CD4-positive, alpha-beta T cell treated with Interleukin-15 for 4 hours (primary cell): ENCODE measurements at regions not wholly inside any gene's neighbourhood (a gene's known extent, or its start where the extent isn't known, plus 50 kb on each side); places are given as distances from the start of the nearest gene placed in this dataset.

ENCODE experiments used
- DNase-seq: peaks from one replicate; pipeline ENCODE4 v3.0.0-alpha.2; 2020; ENCODE audit warnings: low spot score

- no peak for DNase-seq
Observed at GRCh38 chr2:120455390-120455789, 109.5 kb downstream of the INHBB start.

DNA sequence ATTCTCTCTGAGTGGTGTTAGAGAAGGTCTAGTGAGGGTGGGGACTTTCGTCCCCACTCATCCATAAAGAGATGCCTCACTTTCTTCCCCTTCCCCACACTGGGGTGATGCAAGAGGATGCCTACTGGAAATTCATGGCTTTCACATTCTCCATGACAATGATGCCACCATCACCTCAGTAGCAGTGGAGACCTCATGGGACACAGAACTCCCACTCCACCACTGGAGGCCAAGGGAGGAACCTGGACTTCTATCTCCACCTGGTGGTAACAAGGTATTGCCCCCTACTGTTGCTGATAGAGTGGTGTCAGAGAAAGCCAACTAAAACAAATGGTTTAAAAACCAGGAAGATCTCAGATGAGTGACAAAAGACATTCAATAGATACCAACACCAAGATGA is 110.9 kb downstream of the INHBB start:
- DNase-seq, result no peak

DNA sequence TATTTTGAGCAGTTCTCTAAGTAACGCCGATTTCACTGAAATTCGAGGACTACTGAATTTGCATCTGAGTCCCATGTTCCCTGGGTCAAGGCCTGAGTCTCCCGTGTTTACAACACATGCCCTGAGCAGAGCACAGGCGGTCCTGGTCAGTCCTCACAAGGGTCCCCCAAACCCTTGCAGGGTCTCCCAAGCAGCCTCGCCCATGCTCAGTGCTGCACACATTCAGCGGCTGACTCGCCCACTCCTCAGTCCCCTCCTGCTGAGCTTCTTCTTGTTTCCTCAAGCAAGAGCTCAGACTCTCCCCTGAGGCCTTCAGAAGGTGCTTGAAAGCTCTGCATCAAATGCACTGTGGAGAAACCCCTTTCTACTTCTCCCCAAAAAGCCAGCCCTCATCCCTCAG is 114.6 kb downstream of the INHBB start:
- no peak for DNase-seq

- no peak for DNase-seq
Observed at GRCh38 chr2:120461092-120461491, 115.2 kb downstream of the INHBB start.

DNA sequence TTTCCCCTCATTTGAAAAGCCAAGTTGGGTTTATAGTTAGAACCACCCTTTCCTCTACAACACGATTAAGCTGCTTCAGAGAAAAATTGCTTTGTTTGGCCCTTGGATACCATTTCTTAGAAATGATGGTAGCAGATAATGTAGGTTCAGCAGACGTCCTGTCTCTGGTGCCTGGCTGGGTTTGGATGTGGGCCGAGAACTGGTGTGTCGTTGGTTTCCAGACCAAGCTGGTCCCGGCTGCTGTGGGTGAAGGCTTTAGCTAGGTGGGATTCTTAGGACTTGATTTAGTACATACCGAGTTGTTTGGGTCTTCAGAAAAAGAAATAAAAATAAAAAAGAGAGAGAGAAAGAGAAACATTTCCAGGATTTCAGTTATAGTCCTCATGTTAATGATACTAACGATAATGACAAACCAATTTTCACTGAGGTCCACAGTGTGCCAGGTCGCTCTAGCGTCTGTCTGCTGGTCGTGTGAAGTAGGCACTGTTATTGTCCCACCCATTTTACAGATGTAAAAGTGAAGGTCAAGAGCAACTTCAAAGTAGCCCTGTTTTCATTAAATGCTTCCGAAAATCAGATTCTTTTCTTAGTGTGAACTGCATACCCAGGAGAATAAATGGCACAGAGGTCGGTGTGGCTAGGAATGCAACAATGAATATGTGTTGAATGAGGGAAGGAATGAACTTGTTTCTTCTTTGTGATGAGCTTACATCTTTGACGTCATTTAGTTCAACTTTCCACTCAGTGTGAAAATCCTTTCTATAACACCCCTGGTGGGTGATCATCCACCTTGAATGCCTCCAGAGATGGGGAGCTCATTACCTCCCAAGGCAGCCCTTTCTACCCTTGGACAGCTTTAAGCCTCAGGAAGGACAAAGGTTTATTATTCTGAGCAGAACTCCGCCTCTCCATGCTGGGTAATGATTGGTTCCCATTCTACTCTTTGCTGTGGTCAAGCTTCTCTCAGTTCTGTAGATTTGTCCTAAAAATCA is 115.9 kb downstream of the INHBB start:
- no peak for DNase-seq

GRCh38 chr2:120463527-120463926 is 117.6 kb downstream of the INHBB start:
- no peak for DNase-seq

DNA sequence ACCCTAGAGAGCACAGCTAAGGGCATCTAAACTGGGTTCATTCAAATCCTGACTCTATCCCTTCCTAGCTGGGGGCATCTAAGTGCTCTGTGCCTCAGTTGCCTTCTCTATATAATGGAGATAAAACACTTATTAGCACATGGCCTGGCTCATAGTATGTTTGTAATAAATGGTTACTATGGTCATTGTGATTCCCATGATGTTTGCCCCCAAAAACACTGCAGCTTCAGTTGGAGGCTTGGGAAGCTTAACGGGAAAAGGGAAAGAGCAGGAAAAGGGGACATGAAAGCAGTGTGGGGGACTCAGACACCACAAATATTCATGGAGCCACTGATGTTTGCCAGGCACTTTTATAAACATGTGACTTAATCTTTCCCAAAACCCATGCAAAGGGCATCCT is 118.1 kb downstream of the INHBB start:
- DNase-seq, result no peak

DNA sequence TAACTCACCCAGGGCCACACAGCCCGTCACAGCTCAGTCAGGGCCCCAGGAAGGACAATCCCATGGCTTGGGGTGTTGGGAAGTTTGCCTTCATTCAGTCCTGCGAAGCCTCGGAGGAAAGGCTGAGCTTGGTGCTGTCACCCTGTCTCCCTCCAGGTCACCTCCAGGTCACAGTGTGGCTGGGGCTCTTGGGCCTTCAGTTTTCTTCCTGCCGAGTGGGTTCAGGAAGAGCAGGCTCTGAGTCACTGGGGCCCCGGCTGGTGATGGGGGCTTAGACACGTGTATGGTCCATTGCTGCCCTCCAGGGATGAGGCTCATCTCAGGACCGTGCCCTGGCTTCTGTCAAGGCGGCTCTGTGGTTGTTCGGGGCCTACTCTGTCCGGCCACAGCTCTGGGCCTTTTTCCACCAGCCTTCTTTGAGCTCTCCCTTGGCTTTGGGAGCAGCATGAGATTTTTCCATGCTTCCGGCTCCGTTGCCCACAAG is 118.6 kb downstream of the INHBB start:
- DNase-seq, result no peak

DNA sequence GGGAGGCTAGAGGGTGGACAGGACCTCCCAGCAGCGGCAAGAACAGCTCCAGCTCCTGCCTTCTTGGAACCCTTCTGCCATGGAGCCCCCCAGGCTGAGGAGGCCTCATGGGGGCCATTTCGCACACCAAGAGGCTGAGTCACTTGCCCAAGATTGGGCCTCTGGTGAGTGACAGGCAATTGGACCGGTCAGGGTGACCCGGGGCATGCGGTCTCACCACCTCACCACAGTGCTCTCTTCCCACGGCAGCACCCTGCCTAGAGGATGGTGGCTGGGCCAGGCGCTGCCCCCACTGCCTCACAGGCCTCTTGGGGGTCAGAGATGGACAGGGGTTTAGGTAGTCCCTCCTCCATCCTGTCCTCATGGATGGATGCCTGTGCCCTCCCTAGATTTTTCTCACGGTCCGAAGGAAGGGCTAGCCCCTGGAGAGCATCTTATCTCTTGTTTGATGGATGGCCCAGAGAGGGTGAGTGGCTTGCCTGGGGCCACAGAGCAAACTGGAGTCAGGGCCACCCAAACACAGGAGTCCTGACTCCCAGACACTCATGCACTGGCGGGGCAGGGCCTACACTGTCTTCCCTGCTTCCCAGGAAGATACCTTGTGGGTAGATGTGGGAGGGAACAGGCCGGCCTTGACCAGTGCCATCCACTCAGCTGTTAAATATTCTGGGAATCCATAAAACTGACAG is 119.2 kb downstream of the INHBB start:
- no peak for DNase-seq

- DNase-seq, result no peak
Observed at GRCh38 chr2:120465701-120465988, 119.7 kb downstream of the INHBB start.

DNA sequence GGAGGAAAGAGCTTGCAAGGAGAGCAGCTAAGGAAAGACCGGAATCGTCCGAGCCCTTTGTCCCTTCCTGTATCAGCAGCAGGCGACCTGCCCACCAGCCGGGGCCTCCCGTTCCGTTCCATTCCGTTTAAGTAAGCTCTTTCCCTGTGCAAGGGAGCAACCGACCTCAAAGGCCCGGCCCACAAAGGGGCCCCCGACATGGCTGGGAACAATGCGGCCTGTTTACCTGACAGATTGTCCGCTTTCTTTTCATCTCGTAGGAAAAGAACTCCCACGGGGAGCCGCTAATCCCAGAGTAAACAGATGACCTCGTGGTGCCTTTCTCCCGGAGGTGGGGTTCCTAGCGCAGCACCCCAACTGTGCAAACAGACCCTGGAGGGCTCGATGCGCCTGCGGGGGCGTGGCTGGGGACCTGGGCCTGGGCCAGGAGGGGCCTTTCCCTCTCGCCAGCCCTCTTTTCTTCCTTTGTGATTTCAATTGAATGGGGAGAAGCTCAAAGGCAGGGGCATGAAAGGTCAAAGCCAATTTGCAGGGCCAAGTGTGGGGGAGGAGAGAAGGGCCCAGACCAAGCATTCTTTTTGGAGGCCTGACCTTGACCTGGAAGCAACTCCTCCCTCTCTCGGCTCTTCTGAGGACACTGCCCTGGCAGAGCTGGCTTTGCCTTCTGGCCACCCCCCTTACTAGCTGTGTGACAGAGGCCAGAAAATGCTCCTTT is 120.2 kb downstream of the INHBB start:
- DNase-seq, result no peak

DNA sequence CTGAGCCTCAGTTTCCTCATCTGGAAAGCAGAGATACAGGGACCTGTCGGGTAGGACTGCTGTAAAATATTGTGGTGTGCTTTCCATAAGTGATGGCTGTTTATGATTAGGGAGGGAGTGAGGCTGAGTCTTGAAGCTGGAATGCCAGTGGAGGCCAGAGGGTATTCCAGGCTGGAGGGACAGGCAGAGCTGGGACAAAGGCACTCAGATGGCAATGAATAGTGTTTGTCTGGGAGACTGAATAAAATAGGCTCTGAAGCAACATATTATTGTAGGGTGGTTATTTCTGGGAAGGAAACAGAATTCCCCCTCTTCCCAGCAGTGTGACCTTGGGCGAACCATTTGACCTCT is 120.7 kb downstream of the INHBB start:
- no peak for DNase-seq

DNA sequence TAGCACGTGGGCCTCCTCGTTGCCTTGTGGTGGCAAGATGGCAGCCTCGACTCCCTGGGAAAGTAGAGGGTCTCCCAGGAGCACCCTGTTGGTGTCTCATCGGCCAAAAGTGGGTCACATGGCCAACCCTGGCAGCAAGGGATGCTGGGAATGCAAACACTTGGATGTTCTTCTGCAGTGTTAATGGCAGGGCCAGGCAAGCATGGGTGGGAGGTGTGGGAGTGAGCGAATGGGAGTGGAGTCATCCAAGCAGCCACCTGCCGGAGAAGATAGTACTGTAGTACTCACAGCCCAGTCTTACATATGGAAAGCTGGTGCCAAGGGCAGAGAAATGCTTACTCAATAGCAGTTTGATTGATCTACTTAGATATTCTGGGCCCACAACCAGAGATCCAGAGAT is 122.2 kb downstream of the INHBB start:
- DNase-seq, result no peak

GRCh38 chr2:120469426-120469825 is 123.5 kb downstream of the INHBB start:
- no peak for DNase-seq

DNA sequence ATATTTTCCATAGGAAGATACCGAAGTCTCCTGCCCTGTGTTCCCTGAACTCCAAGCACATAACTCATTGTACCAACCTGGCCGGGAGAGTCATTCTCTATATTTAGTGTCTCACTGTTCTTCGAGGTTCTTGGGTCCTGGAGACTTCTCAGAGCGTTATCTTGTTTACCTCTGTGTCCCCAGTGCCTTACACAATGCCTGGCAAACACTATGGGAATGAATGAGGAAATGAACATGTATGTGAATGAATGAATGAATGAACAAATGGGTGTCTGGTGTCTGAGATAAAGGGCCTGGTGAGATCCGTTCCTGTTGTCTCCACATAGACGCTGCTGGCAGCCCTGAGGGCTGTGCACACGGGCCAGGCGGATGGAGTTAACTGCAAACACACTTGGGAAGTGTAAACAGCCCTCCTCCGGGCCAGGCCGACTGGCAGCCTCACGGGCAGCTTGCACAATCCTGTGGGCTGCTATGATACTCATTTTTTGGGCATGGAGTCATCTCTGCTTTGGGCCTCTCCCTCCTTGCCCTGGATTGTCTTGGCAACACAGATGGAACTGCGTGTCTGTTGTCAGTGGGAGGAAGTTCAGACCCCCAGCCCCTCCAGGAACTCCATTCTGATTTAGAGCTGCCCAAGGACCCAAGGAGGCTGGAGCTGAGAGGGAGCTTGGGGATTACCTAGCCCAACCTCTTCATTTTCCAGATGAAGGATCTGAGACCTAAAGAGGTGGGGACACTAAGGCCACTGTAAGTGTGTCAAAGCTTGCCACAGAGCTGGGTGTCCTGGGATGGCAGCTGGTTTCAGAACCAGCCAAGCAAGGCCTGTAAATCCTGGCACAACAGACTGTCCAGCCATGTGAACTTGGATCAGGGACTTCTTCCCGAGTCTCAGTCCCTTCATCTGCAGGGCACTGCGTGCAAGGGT is 124.4 kb downstream of the INHBB start:
- no peak for DNase-seq

DNA sequence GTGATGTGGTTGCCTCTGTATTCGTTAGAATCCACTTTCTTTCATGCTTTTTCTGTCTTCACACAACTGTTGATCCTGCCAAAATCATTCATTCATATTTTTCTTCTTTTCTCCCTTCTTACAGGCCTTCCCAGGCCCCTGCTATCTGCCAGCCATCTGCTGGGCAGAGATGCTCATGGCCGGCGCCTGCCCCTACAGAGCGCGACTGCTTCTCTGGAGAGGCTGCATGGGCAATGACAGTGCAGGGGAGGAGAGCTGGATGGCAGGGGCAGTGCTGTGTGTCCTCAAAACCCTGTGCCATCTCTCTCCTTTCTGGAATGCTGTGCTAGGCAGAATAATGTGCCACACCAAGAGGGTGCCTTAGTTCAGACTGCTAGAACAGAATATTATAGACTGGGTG is 125.2 kb downstream of the INHBB start:
- DNase-seq, result no peak

- DNase-seq, result no peak
Observed at GRCh38 chr2:120472031-120472430, 126.1 kb downstream of the INHBB start.

DNA sequence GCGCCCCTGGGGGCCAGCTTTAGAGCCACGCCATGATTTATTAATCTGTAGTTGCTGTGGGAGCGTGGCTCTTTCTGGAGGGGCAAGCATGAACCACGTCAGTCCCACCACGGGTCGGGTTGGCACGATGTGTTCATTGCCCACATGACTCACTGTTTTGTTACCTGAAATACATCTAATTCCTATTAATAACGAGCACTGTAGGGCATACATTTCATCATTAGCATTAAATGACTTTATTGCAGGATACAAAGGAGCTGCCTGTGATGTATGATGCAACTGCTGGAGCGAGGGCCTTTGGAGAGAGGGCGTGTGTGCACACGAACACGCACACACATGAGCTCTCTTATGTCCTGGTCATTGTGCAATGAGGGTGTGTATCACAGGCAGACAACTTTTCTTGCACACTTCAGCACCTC is 127.0 kb downstream of the INHBB start:
- DNase-seq, result no peak

DNA sequence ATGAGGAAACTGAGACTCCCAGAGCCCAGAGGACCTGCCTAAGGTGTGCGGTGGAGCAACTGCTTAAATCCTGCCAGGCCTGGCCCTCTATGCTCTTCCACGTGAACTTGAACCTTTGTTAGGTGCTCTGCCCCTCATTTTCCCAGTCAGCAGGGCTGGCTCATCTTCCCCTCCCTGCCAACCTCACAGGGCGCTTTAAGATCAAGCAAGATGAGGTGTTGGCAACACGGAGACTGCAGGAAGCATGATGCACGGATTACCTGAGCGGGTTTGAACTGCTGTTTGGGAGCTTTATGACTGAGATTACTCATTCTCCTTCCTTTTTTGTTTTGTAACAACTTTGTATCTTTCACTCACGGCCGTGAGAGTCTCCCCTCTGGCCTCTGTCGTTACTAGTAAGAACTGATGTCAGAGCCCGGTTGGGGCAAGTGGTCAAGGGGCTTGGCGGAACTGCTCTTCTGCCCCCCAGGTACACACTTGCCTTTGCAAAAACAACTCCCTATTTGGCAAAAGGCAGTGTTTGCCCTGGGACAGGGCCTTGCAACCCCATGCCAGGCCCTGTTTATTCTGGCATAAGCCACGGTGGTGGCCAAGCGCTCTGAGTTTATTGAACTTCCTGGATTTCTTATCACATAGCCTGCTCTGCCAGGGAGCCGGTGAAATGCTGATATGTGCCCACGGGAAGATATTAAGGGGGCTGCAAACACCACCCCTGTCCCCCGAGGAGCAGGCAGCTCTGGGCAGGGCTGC is 127.8 kb downstream of the INHBB start:
- no peak for DNase-seq

DNA sequence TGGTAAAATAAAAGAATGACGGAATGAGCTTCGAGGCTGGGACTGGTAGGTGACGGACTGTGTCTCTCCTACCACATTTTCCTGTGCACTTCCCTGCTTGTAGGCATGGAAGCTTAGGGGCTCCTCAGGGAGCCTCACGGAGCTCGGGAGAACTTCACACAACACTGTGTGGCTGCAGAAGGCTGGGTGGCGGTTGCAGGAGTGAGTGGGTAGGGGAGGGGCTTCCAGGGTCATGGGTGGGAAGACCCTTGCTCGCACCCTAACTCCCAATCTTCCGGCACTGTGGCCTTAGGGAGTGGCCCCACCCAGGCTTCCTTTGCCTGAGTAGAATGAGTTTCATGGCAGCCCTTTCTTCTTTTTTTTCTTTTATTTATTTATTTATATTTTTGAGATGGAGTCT is 128.6 kb downstream of the INHBB start:
- DNase-seq, result no peak

- DNase-seq, result no peak
Observed at GRCh38 chr2:120476141-120476540, 130.2 kb downstream of the INHBB start.
